ENCODE measurements at regions not wholly inside any gene's neighbourhood (a gene's known extent, or its start where the extent isn't known, plus 50 kb on each side); places are given as distances from the start of the nearest gene placed in this dataset.

- H3K4me3 ChIP-seq, result no peak overlapping the region
- no peak for DNase-seq
- intact Hi-C loops (cut with DNase I), result no loop called here
- no peak for TF ChIP-seq POLR2A (IDR thresholded peaks at IDR 0.05)
- no peak for TF ChIP-seq CTCF (IDR thresholded peaks at IDR 0.05)
- no peaks in the 10 kb centered on the region for H3K36me3 ChIP-seq
- no peaks in the 10 kb centered on the region for H3K27me3 ChIP-seq
- no peaks in the 10 kb centered on the region for H3K4me1 ChIP-seq
- no peak overlapping the region for H3K27ac ChIP-seq
- H3K9me3 ChIP-seq, result no peaks in the 10 kb centered on the region
- 85 to 86% methylated on average over 6 of the region's 6 CpGs for WGBS, 2 donors
Observed at GRCh38 chr11:80668039-80668438, 1227.2 kb upstream of the TENM4 start.

- Histone ChIP-seq H3K4me3 (no peak overlapping the region), H3K36me3 (no peaks in the 10 kb centered on the region), H3K4me1 (no peaks in the 10 kb centered on the region), H3K27ac (no peak overlapping the region), H3K9me3 (no peaks in the 10 kb centered on the region), H3K27me3 (no peaks in the 10 kb centered on the region)
- TF ChIP-seq POLR2A (IDR thresholded peaks at IDR 0.05), result no peak
- TF ChIP-seq CTCF (IDR thresholded peaks at IDR 0.05), result no peak
- WGBS, 2 donors, result 92 to 100% methylated on average over 2 of the region's 2 CpGs
- DNase-seq, result no peak
- intact Hi-C loops (cut with DNase I), result no loop called here
Observed at GRCh38 chr11:80655834-80656233, 1215.0 kb upstream of the TENM4 start.

- no peaks in the 10 kb centered on the region for H3K27me3 ChIP-seq
- no peaks in the 10 kb centered on the region for H3K9me3 ChIP-seq
- no peak overlapping the region for H3K4me3 ChIP-seq
- 73 to 76% methylated on average over 2 of the region's 2 CpGs for WGBS, 2 donors
- intact Hi-C loops (cut with DNase I), result no loop called here
- H3K4me1 ChIP-seq, result no peaks in the 10 kb centered on the region
- TF ChIP-seq CTCF (IDR thresholded peaks at IDR 0.05), result no peak
- TF ChIP-seq POLR2A (IDR thresholded peaks at IDR 0.05), result no peak
- no peak overlapping the region for H3K27ac ChIP-seq
- no peaks in the 10 kb centered on the region for H3K36me3 ChIP-seq
- no peak for DNase-seq
Observed at GRCh38 chr11:80650966-80651365, 1210.1 kb upstream of the TENM4 start.

GRCh38 chr11:80649186-80649585 lies 1208.4 kb upstream of the TENM4 start:
- no peak overlapping the region for H3K27ac ChIP-seq
- H3K36me3 ChIP-seq, result no peaks in the 10 kb centered on the region
- H3K9me3 ChIP-seq, result no peaks in the 10 kb centered on the region
- no peak for TF ChIP-seq CTCF (IDR thresholded peaks at IDR 0.05)
- TF ChIP-seq POLR2A (IDR thresholded peaks at IDR 0.05), result no peak
- H3K4me3 ChIP-seq, result no peak overlapping the region
- H3K27me3 ChIP-seq, result no peaks in the 10 kb centered on the region
- no peak for DNase-seq
- WGBS, 2 donors, result 85 to 89% methylated on average over 5 of the region's 5 CpGs
- intact Hi-C loops (cut with DNase I), result no loop called here
- no peaks in the 10 kb centered on the region for H3K4me1 ChIP-seq

GRCh38 chr11:80638296-80638695 lies 1197.5 kb upstream of the TENM4 start:
- no peak for TF ChIP-seq POLR2A (IDR thresholded peaks at IDR 0.05)
- no peak for TF ChIP-seq CTCF (IDR thresholded peaks at IDR 0.05)
- DNase-seq, result no peak
- H3K36me3 ChIP-seq, result no peaks in the 10 kb centered on the region
- no peak overlapping the region for H3K4me3 ChIP-seq
- no peak overlapping the region for H3K27ac ChIP-seq
- intact Hi-C loops (cut with DNase I), result no loop called here
- no peaks in the 10 kb centered on the region for H3K4me1 ChIP-seq
- H3K9me3 ChIP-seq, result no peaks in the 10 kb centered on the region
- WGBS, 2 donors, result 67 to 78% methylated on average over 3 of the region's 3 CpGs
- no peaks in the 10 kb centered on the region for H3K27me3 ChIP-seq
